HepG2 (cell line): ENCODE measurements at regions not wholly inside any gene's neighbourhood (a gene's known extent, or its start where the extent isn't known, plus 50 kb on each side); places are given as distances from the start of the nearest gene placed in this dataset.
A peak's percentile ranks its signal among the peaks of the same experiment; 100 is the strongest.

ENCODE experiments used
- BCL6 ChIP-seq: IDR thresholded peaks from 2 replicates; pipeline ENCODE4 v1.6.1; 2016; ENCODE audit warnings: missing genetic modification reagents, missing compliant biosample characterization
- EED ChIP-seq: sonication (generic); formaldehyde crosslinking; IDR thresholded peaks from 2 replicates; pipeline ENCODE4 v1.5.0; 2020; ENCODE audit warnings: mild to moderate bottlenecking, missing genetic modification reagents
- FIP1L1 ChIP-seq: fragments of 200-400 bp; formaldehyde crosslinking; IDR thresholded peaks from 2 replicates; pipeline ENCODE4 v1.6.1; 2018; ENCODE audit warnings: low read depth, mild to moderate bottlenecking, low read length, moderate library complexity, borderline replicate concordance; ENCODE audit not compliant: insufficient read depth
- GATAD2A ChIP-seq: IDR thresholded peaks from 2 replicates; pipeline ENCODE4 v1.6.1; 2016
- JUND ChIP-seq: sonication (generic); formaldehyde crosslinking; IDR thresholded peaks from 2 replicates; pipeline ENCODE4 v1.8.0; 2022; ENCODE audit warnings: mild to moderate bottlenecking, missing genetic modification reagents
- KLF16 ChIP-seq, 2 experiments: sonication (generic) in 1 of 2; formaldehyde crosslinking in 1 of 2; IDR thresholded peaks; 2 replicates each; pipeline versions ENCODE4 v1.6.1 to v1.8.0; 2016 to 2023; ENCODE audit warnings: missing genetic modification reagents in 2 of 2, missing compliant biosample characterization in 1 of 2
- MTA1 ChIP-seq: sonication (generic); formaldehyde crosslinking; IDR thresholded peaks from 2 replicates; pipeline ENCODE4 v1.4.0; 2020; ENCODE audit warnings: missing genetic modification reagents, mild to moderate bottlenecking, borderline replicate concordance
- NCOA2 ChIP-seq: sonication (generic); formaldehyde crosslinking; IDR thresholded peaks from 2 replicates; pipeline ENCODE4 v1.8.0; 2022; ENCODE audit warnings: inconsistent platforms
- POLR2G ChIP-seq: fragments of 200-400 bp; formaldehyde crosslinking; IDR thresholded peaks from 2 replicates; pipeline ENCODE4 v1.6.1; 2018; ENCODE audit warnings: mild to moderate bottlenecking, low read depth, low read length, moderate library complexity
- SOX13 ChIP-seq, 3 experiments: fragments of 450-650 bp in 1 of 3; sonication (generic) in 1 of 3; formaldehyde crosslinking in 1 of 3; IDR thresholded peaks in 2 of 3; conservative IDR thresholded peaks in 1 of 3; 2 replicates each; pipeline versions ENCODE4 v1.5.0 to v1.6.1; 2016 to 2020; ENCODE audit warnings: antibody characterized with exemption in 1 of 3, mild to moderate bottlenecking in 1 of 3, missing compliant biosample characterization in 1 of 3, missing genetic modification reagents in 1 of 3, moderate library complexity in 1 of 3
- ZFY ChIP-seq: sonication (generic); formaldehyde crosslinking; IDR thresholded peaks from 2 replicates; pipeline ENCODE4 v1.4.0; 2020; ENCODE audit warnings: missing genetic modification reagents
- ZNF263 ChIP-seq: sonication (generic); formaldehyde crosslinking; IDR thresholded peaks from 2 replicates; pipeline ENCODE4 v1.4.0; 2020; ENCODE audit warnings: missing genetic modification reagents
- ZNF501 ChIP-seq: sonication (generic); formaldehyde crosslinking; IDR thresholded peaks from 2 replicates; pipeline ENCODE4 v1.5.1; 2020; ENCODE audit warnings: mild to moderate bottlenecking, moderate library complexity, missing genetic modification reagents
- TF ChIP-seq, protein P1 (sequence below): sonication (generic); formaldehyde crosslinking; IDR thresholded peaks from 2 replicates; pipeline ENCODE4 v1.4.0; 2020; ENCODE audit warnings: missing genetic modification reagents, borderline replicate concordance
- TF ChIP-seq, protein P2 (sequence below): sonication (generic); formaldehyde crosslinking; IDR thresholded peaks from 2 replicates; pipeline ENCODE4 v1.4.0; 2020; ENCODE audit warnings: mild to moderate bottlenecking, low read depth, missing genetic modification reagents
- TF ChIP-seq, protein P3 (sequence below): sonication (generic); formaldehyde crosslinking; IDR thresholded peaks from 2 replicates; pipeline ENCODE4 v1.8.1; 2022; ENCODE audit warnings: mild to moderate bottlenecking, missing genetic modification reagents
- TF ChIP-seq, protein P4 (sequence below): sonication (generic); formaldehyde crosslinking; IDR thresholded peaks from 2 replicates; pipeline ENCODE4 v1.5.0; 2020; ENCODE audit warnings: missing genetic modification reagents
- TF ChIP-seq, protein P5 (sequence below): sonication (generic); formaldehyde crosslinking; IDR thresholded peaks from 2 replicates; pipeline ENCODE4 v1.4.0; 2020; ENCODE audit warnings: missing genetic modification reagents

DNA sequence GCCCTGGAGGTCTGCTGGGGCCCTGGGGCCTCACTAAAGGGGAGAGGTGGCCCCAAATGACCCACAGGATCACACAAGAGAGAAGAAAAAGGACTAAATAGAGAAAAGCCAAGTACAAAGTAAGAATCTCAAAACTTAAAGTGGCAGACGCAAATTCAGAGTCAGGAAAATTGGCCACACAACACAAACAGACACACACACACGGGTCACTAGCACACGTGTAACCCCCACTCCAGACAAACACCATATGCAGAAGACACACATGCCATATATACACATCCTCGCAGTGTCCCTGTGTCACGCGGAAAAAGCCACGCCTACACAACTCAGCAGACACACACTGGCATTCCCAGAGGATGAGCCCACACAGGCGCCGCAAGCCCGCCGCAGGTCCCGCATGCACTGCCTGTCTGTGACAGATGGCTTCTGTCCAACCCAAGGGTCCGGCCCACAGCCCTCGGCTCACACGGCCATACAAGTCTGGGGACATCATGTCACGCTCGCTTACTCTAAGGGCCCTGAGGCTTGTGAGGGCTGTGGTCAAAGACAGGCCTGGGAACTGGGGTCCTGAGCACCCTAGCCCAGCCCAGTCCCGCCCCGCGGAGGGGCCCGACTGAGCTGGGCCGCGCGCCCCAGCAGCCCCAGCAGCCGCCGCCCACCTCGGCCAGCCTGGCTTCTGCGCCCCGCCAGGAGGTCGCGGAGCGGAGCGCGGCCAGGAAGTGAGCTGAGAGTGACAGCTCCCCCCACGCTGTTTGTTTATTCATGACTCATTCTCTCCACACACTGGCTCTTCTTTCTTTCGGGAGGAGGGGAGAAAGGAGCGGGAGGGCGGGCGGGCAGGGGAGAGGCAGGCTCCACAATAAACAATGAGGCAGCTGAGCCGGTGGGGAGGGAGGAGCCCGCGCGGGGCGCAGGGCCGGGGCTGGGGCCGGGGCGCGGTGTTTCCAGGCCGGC lies 95.5 kb upstream of the ZMIZ1 start (continued):
- TF ChIP-seq, protein P1, sequence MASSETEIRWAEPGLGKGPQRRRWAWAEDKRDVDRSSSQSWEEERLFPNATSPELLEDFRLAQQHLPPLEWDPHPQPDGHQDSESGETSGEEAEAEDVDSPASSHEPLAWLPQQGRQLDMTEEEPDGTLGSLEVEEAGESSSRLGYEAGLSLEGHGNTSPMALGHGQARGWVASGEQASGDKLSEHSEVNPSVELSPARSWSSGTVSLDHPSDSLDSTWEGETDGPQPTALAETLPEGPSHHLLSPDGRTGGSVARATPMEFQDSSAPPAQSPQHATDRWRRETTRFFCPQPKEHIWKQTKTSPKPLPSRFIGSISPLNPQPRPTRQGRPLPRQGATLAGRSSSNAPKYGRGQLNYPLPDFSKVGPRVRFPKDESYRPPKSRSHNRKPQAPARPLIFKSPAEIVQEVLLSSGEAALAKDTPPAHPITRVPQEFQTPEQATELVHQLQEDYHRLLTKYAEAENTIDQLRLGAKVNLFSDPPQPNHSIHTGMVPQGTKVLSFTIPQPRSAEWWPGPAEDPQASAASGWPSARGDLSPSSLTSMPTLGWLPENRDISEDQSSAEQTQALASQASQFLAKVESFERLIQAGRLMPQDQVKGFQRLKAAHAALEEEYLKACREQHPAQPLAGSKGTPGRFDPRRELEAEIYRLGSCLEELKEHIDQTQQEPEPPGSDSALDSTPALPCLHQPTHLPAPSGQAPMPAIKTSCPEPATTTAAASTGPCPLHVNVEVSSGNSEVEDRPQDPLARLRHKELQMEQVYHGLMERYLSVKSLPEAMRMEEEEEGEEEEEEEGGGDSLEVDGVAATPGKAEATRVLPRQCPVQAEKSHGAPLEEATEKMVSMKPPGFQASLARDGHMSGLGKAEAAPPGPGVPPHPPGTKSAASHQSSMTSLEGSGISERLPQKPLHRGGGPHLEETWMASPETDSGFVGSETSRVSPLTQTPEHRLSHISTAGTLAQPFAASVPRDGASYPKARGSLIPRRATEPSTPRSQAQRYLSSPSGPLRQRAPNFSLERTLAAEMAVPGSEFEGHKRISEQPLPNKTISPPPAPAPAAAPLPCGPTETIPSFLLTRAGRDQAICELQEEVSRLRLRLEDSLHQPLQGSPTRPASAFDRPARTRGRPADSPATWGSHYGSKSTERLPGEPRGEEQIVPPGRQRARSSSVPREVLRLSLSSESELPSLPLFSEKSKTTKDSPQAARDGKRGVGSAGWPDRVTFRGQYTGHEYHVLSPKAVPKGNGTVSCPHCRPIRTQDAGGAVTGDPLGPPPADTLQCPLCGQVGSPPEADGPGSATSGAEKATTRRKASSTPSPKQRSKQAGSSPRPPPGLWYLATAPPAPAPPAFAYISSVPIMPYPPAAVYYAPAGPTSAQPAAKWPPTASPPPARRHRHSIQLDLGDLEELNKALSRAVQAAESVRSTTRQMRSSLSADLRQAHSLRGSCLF (CRISPR knock-in tag), result 0 out of 2 replicates have a peak, but pooled peaks have one; percentile 55
- TF ChIP-seq JUND (CRISPR knock-in tag) (peak; percentile 98), NCOA2 (CRISPR knock-in tag) (peak; percentile 75), EED (CRISPR knock-in tag) (0 out of 2 replicates have a peak, but pooled peaks have one; percentile 37), GATAD2A (CRISPR knock-in tag) (peak; percentile 13), MTA1 (peak; percentile 5; the same call in 1 of the 2 replicates), BCL6 (CRISPR knock-in tag) (peak; percentile 23; the same call in 1 of the 2 replicates), KLF16 (CRISPR knock-in tag; IDR thresholded peaks at IDR 0.05) (peak in 1 of 2 experiments; percentile 72; a peak in 1 of 4 replicates), FIP1L1 (0 out of 2 replicates have a peak, but pooled peaks have one; percentile 61), POLR2G (peak; percentile 82), SOX13 (IDR thresholded peaks at IDR 0.05) (peak; percentile 47; the same call in 1 of the 2 replicates), SOX13 (CRISPR knock-in tag; conservative IDR thresholded peaks at IDR 0.05 in 1 of 2, IDR thresholded peaks at IDR 0.05 in 1 of 2) (peak in 1 of 2 experiments; percentile 65; a peak in 3 of 4 replicates), ZNF501 (no peak), ZNF263 (peak; percentile 51), ZFY (CRISPR knock-in tag) (peak; percentile 27; the same call in 1 of the 2 replicates)
- TF ChIP-seq, protein P2, sequence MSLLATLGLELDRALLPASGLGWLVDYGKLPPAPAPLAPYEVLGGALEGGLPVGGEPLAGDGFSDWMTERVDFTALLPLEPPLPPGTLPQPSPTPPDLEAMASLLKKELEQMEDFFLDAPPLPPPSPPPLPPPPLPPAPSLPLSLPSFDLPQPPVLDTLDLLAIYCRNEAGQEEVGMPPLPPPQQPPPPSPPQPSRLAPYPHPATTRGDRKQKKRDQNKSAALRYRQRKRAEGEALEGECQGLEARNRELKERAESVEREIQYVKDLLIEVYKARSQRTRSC (CRISPR knock-in tag), result no peak
- TF ChIP-seq, protein P3, sequence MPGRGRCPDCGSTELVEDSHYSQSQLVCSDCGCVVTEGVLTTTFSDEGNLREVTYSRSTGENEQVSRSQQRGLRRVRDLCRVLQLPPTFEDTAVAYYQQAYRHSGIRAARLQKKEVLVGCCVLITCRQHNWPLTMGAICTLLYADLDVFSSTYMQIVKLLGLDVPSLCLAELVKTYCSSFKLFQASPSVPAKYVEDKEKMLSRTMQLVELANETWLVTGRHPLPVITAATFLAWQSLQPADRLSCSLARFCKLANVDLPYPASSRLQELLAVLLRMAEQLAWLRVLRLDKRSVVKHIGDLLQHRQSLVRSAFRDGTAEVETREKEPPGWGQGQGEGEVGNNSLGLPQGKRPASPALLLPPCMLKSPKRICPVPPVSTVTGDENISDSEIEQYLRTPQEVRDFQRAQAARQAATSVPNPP, result no peak
- TF ChIP-seq, protein P4, sequence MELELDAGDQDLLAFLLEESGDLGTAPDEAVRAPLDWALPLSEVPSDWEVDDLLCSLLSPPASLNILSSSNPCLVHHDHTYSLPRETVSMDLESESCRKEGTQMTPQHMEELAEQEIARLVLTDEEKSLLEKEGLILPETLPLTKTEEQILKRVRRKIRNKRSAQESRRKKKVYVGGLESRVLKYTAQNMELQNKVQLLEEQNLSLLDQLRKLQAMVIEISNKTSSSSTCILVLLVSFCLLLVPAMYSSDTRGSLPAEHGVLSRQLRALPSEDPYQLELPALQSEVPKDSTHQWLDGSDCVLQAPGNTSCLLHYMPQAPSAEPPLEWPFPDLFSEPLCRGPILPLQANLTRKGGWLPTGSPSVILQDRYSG (CRISPR knock-in tag), result no peak
- TF ChIP-seq, protein P5, sequence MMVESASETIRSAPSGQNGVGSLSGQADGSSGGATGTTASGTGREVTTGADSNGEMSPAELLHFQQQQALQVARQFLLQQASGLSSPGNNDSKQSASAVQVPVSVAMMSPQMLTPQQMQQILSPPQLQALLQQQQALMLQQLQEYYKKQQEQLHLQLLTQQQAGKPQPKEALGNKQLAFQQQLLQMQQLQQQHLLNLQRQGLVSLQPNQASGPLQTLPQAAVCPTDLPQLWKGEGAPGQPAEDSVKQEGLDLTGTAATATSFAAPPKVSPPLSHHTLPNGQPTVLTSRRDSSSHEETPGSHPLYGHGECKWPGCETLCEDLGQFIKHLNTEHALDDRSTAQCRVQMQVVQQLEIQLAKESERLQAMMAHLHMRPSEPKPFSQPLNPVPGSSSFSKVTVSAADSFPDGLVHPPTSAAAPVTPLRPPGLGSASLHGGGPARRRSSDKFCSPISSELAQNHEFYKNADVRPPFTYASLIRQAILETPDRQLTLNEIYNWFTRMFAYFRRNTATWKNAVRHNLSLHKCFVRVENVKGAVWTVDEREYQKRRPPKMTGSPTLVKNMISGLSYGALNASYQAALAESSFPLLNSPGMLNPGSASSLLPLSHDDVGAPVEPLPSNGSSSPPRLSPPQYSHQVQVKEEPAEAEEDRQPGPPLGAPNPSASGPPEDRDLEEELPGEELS (CRISPR knock-in tag), result peak; percentile 89
